GM21723 (cell line): ENCODE measurements at regions not wholly inside any gene's neighbourhood (a gene's known extent, or its start where the extent isn't known, plus 50 kb on each side); places are given as distances from the start of the nearest gene placed in this dataset.

Experiments
- ATAC-seq: cut with Tn5 transposase; IDR thresholded peaks from one replicate; pipeline ENCODE4 v1.9.1; 2021; ENCODE audit warnings: mild to moderate bottlenecking, moderate library complexity; ENCODE audit not compliant: unreplicated experiment

DNA sequence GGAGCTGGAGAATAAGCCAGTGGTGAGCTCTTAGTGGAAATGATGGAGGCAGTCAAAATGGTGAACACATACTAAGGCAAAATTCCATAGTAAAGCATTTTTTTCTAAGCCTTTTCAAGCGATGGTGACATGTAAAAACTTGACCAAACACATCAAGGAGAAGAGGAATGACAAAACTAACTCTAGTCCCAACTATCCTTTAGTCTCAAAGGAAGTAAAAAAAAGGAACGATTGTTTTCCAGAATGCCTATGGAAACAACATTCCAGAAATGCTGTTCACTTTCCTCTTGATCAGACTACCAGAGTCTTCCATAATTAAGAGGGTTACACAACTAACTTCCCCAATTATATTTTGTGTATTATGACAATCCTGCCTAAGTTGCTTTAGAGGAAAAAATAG is 715.6 kb downstream of the EPHA4 start:
- ATAC-seq: no peak

DNA sequence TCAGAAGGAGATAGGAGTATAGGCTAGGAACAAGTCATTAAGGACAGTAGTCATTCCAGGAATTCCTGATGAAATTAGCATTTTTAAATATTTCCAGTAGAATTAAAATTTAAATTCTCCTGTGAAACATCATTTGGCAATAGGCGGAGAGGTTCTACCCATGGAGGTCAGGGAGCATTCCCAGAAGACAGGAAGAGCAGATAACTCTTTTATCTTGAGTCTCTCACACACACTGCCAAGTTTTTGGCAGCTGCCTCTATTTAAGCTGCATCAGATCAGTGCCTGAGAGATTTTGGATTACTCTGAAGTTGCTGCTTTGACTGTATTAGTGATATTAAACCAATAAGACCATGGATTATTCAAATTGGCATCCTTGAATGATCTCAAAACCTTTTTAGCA is 714.7 kb downstream of the EPHA4 start:
- ATAC-seq: no peak

DNA sequence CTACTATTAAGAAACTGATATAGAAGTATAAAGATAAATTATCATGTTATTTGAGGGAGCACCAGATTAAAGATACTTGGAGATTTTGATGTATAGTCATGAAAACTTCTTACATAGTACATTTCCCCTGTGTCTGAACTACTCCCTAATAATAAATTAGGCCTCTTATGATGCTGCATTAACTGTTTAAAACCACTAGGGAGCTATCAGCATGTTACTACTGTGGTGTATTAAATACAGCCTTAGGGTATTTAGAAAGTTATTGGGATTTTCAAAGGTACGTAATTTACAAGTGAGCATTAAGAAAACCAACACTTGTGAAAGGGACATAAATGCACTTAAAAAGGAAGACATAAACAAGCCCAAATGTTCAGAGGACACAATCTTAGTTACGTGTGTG is 714.0 kb downstream of the EPHA4 start:
- no peak for ATAC-seq

DNA sequence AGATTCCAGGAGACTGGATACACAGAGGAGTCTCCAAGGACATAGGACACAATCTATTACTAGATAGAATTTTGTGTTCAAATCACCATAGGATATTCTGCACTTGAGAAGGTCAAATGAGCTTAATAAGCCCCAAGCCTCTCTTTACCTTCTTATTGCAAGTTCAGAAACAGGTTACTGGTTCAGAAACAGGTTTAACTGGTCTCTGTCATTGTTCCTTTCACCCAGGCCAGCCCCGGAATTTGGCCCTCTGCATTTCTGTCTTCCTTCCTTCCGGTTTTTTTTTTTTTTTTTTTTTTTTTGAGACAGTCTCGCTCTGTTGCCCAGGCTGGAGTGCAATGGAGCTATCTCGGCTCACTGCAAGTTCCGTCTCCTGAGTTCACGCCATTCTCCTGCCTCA is 700.2 kb downstream of the EPHA4 start:
- ATAC-seq: no peak

DNA sequence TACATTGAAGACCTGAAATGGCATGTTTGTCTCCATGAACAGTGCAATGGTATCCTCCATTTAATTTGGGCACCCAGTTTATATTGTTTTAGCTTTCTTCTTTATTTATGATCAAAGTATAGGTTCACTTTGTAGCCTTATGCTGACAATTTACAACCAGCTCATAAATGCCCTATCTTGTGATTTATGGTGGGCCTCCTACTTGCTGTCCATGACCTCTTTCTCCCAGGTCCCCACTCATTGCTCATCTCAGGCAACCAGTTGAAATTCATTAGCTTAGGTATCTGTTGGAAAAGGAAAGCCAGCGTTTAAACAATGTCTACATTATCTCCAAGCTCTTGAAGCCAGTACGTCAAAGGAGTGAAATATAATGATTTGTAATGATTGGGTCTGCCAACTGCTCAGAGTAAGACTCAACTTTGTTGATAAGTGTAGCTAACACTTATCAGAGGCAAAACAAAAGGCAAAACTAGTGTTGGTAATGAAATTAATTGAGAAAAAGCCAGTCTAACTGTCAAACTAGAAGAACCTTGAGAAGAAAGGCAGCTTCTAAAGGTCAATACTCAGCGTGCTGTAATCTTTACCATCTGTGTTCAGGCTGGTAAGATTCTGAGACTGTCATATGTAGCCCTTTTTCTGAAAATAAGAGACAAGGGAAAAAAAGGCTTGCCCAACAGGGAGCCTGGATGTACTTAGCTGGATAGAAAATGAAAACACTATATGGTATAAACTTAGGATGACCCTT is 695.9 kb downstream of the EPHA4 start:
- ATAC-seq: no peak

DNA sequence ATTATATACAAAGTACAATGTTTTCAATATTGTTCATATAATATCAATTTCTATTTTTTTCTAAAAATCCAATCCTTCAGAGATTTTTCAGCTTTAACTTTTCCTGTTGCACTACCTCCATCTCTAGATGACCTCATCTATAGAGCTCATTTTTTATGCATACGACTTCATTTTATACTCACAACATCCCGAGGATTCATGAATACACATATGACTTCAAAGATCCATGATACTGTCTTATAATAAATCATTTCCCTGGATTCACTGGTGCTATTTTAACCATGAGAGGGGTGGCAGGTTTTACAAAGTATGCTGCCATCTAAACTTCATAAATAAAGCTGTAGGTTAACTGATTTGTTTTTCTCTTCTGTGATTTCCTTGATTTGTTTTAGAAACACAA is 694.6 kb downstream of the EPHA4 start:
- no peak for ATAC-seq

GRCh38 chr2:220877897-220878296 is 694.2 kb downstream of the EPHA4 start:
- no peak for ATAC-seq

DNA sequence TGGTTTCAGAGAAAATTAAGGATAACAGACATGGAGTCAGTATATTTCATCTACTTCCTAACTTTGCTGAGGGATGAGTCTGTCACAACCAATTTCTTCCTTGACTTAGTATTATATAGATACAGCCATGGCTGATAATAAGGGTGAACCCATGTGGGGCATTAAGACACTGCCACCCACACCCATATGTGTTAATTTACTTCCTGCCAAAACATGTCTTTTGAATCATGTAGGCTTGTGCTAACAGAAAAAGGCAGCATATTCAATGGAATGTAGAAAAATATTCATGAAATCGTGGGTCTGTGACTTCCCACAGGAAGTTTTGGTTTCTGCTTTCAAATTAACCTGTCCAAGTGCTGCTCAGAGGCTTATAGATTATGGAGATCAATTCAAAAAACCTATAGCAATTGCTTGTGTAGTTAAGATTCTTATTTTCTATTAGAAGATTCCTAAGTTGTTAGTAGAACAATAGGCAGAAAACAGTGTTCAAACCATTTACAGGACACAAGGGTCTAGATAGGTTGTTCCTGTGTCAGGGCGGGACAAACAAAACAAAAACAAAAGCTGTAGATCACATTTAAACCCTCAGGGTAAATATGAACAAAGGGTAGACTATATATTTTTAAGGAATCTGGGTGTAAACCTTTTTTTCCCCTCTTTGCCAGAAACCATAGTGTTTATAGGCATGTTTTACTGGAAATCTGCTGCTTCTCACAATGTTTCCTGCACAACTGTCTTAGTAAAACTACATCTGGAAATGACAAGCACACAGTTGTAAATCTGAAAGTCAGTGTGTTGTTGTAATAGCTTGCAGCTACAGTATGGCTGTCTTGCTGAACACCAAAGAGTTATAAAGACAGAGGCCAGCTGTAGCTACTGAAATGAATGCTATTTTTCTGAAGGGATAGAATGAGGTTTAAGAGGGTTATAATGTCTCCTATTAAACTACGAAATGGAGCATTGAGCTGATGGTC is 691.2 kb downstream of the EPHA4 start:
- ATAC-seq: no peak

DNA sequence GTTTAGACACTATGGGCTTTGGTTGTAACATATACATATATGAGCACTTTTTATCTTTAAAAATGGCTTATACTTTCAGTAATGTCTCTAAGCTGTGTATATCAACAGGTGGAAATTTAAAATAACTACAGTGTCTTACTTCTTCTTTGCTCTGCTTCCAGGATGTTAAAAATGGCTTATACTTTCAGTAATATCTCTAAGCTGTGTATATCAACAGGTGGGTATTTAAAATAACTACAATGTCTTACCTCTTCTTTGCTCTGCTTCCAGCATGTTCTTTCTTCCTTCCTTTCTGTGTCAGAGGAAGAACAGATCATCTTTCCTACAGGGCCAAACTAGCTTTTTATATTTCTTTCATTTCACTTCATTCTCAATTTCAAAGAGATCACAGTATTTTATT is 689.6 kb downstream of the EPHA4 start:
- ATAC-seq: no peak

- ATAC-seq: no peak
Measured at GRCh38 chr2:220885593-220885992, 686.5 kb downstream of the EPHA4 start.

DNA sequence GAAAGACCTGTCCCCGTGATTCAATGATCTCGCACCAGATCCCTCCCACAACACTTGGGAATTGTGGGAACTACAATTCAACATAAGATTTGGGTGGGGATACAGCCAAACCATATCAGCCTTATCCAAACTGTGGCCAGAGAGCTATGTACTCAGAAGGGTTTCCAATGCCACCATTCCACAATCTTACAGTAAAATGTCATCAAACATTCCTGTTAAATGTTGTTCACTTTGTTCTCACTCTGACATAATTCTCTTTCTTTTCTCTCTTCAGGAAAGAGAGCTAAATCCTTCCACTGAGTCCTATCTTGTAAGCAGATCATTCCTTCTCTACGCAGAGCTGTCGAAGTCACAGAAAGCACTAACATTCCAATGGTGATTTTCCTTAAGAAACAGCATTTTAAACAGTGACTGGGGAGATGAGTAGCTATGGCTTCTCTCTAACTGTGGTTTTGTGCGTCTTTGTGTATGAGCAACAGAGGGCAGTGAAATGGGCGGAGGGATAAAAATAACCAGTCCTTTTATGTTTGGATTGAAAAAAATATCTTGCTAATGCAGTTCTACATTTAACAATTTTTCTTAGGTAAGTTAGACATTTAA is 684.7 kb downstream of the EPHA4 start:
- no peak for ATAC-seq

DNA sequence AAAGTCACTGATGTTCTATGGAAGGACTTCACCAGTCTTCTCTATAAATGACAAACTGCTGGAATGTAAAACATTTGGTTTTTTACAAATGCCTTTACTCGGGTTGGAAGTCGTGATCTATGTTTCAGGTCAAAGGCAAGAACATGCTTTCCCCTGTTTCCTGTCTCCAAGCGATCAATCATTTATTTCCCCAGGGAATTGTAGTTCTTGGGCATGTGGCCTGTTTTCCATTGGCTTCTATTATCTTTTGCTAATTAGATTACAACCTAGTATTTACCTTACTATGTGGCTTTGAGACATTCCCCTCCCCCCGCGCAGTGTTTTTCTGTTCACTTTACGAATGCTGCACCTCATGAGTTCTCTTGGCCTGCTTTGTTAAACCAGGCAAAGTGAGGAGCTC is 684.2 kb downstream of the EPHA4 start:
- ATAC-seq: no peak

GRCh38 chr2:220890931-220891330 is 681.2 kb downstream of the EPHA4 start:
- ATAC-seq: no peak

GRCh38 chr2:220891405-220891804 is 680.7 kb downstream of the EPHA4 start:
- ATAC-seq: no peak

DNA sequence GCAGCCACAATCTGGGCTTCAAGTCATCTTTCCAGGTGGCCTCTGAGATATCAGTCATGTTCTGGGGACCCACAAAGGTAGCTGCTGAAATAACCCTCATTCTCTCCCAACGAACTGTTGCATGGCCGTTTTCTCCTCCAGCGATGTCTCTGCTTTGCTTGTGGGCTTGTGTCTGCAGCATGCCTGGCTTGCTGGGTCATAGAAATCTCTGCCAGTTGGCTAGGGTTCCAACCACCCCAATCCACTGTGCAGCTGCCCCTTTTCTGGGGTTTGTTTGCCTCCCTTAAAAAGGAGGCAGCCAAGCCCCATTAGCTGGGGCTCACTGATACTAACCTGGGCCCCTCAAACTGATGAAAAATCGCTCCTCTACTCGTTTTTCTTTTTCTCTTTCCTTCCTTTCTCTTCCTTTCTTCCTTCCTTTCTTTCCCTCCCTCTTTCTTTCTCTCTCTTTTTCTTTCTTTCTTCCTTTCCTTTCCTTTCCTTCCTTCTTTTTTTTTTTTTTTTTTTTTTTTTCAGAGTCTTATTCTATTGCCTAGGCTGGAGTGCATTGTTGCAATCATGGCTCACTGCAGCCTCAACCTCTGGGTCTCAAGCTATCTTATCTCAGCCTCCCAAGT is 680.0 kb downstream of the EPHA4 start:
- no peak for ATAC-seq

- no peak for ATAC-seq
Measured at GRCh38 chr2:220893411-220893810, 678.7 kb downstream of the EPHA4 start.

DNA sequence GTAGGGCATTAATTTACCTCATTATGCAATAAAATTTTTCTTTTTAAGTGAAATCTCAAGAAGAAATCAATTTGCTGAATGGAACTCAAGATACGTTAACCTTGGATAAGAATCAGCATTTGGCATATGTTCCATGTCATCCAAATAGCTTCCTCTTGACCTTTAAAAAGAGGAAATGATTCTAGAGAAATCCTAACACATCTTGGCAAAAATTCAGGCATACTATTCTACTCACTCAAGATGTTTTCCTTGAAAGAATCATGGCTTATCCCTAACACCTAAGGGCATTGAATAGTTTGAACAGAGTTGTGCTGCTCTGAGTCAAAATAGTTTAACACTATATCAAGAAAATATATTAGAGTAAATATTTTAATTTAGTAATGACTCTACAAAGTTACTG is 678.0 kb downstream of the EPHA4 start:
- no peak for ATAC-seq

- no peak for ATAC-seq
Measured at GRCh38 chr2:220899492-220899891, 672.6 kb downstream of the EPHA4 start.

- ATAC-seq: no peak
Measured at GRCh38 chr2:220904015-220904414, 668.1 kb downstream of the EPHA4 start.

DNA sequence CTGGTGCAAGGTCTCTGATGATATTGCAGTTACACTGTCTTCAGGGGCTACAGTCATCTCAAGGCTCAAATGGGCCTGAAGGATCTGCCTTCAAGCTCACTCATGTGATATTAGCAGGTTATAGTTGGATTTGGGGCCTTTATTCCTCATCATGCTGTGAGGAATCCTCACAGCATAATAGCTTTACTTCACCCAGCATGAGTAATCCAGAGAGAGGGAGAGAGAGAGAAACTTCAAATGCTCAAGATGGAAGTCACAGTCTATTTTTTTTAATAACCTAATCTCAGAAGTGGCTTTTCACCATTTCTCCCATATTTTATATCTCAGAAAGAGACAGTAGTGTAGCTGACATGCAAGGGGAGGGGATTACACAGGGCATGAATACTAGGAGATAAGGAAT is 658.7 kb downstream of the EPHA4 start:
- no peak for ATAC-seq

GRCh38 chr2:220915092-220915623 is 656.9 kb downstream of the EPHA4 start:
- ATAC-seq: no peak
